HUES6 (cell line): ENCODE measurements at regions not wholly inside any gene's neighbourhood (a gene's known extent, or its start where the extent isn't known, plus 50 kb on each side); places are given as distances from the start of the nearest gene placed in this dataset.

Experiments used
- H3K27ac ChIP-seq: 2 replicates; pipeline ENCODE4 v1.7.0; 2013; ENCODE audit warnings: low read depth, mild to moderate bottlenecking, low read length, inconsistent platforms
- H3K27me3 ChIP-seq: 2 replicates; pipeline ENCODE4 v1.6.1; 2013; ENCODE audit warnings: low read length; ENCODE audit not compliant: control insufficient read depth, insufficient read depth
- H3K36me3 ChIP-seq: 2 replicates; pipeline ENCODE4 v1.6.1; 2013; ENCODE audit warnings: low read length; ENCODE audit not compliant: control insufficient read depth, insufficient read depth
- H3K4me1 ChIP-seq: 2 replicates; pipeline ENCODE4 v1.6.1; 2013; ENCODE audit warnings: low read length; ENCODE audit not compliant: control insufficient read depth, insufficient read depth
- H3K4me3 ChIP-seq: 2 replicates; pipeline ENCODE4 v1.5.1; 2013; ENCODE audit warnings: low read depth, low read length
- H3K9ac ChIP-seq: one replicate; pipeline ENCODE4 v1.6.1; 2013; ENCODE audit warnings: mild to moderate bottlenecking, low read length
- H3K9me3 ChIP-seq: 2 replicates; pipeline ENCODE4 v1.6.1; 2013; ENCODE audit warnings: low read depth, low read length; ENCODE audit not compliant: control insufficient read depth, insufficient read depth

DNA sequence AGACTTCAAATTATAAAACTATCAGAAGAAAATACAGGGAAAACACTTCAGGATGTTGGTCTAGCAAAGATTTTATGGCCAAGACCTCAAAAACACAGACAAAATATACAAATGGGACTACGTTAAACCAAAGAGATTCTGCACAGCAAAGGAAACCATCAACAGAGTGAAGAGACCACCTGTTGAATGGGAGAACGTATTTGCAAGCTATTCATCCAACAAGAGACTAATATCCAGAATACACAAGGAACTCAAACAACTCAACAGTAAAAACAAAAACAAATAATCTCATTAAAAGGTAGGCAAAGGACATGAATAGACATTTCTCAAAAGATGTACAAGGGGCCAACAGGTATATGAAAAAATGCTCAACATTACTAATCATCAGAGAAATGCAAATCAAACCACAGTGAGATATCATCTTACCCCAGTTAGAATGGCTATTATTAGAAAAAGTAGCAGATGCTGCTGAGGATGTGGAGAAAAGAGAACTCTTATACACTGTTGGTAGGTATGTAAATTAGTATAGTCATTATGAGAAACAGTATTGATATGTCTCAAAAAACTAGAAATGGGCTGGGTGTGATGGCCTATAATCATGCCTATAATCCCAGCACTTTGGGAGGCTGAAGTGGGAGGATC lies 112.6 kb downstream of the LRIG2 start:
- Histone ChIP-seq H3K9me3 (peaks cover 7% of the 10 kb centered on the region; the same call in 1 of the 2 replicates), H3K27ac (no peak overlapping the region), H3K4me1 (no peaks in the 10 kb centered on the region), H3K4me3 (no peak overlapping the region), H3K36me3 (no peaks in the 10 kb centered on the region), H3K9ac (no peak overlapping the region), H3K27me3 (no peaks in the 10 kb centered on the region)

DNA sequence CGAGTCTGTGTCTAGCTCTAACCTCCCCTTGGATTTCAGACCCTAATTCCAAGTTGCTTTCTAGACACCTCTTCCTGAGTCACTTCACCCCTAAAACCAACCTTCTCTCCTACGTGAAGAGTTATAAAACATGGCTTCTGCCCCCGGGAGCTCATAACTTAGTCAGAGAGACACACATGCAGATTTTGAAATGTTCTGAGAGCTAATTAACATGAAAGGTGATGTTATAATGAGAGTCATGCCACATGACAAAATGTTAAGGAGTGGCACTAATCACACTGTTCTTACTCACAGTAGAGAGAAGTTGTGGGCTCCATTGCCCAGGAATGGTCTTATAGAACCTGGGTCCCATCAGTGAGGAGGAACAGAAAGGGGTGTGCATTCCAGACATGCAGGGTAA lies 117.1 kb downstream of the LRIG2 start:
- no peak overlapping the region for H3K4me3 ChIP-seq
- H3K9ac ChIP-seq, result no peak overlapping the region
- H3K27me3 ChIP-seq, result no peaks in the 10 kb centered on the region
- no peaks in the 10 kb centered on the region for H3K36me3 ChIP-seq
- peaks cover 5% of the 10 kb centered on the region; the same call in 1 of the 2 replicates for H3K9me3 ChIP-seq
- H3K4me1 ChIP-seq, result no peaks in the 10 kb centered on the region
- no peak overlapping the region for H3K27ac ChIP-seq

DNA sequence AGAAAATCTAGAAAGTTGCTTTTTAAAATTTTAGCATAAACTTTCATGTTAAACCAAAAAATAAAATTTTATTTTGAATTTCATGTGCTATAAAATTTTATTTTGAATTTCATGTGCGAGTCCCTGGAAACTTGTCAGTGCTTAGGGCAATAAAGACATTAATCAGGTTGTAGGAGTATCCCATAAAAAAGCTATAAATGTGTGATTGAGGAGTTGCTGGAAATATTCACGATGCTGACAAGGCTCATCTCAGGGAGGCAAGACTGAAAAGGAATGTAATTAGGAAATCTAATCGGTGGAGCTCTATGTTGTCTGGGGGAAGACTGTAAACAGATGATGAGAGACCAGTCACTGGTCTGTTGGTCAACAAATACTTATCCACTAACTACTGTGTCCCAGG lies 117.9 kb downstream of the LRIG2 start:
- H3K9me3 ChIP-seq, result peaks cover 5% of the 10 kb centered on the region; the same call in 1 of the 2 replicates
- no peak overlapping the region for H3K27ac ChIP-seq
- H3K36me3 ChIP-seq, result no peaks in the 10 kb centered on the region
- no peaks in the 10 kb centered on the region for H3K27me3 ChIP-seq
- no peak overlapping the region for H3K9ac ChIP-seq
- H3K4me3 ChIP-seq, result no peak overlapping the region
- no peaks in the 10 kb centered on the region for H3K4me1 ChIP-seq

DNA sequence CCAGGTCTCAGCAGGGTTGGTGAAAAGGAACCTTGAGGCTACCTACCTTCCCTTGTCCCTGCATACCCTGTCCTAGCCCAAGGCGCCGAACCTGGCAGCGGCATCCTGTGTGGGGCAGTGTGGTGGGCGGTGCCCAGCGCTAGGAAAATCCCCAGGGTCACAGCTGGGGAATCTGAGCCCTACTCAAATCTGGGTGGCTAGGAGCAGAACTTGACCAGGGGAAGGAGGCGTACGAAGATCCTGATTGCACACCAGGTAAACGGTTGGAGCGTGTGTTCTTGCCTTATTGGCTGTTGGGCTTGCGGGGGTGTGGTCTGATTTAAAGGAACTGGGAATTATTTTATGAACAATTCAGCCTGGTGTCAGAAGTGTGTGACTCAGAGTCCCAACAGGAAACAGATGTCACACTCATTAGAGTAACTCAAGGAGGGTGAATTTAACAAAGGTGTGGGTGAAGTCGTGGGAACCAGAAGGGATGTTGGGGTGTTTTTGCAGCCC lies 118.6 kb downstream of the LRIG2 start:
- H3K9me3 ChIP-seq, result peaks cover 5% of the 10 kb centered on the region; the same call in 1 of the 2 replicates
- 0 out of 2 replicates have a peak, but pooled peaks cover 3% of the 10 kb centered on the region for H3K4me1 ChIP-seq
- no peaks in the 10 kb centered on the region for H3K27me3 ChIP-seq
- H3K4me3 ChIP-seq, result no peak overlapping the region
- no peaks in the 10 kb centered on the region for H3K36me3 ChIP-seq
- no peak overlapping the region for H3K27ac ChIP-seq
- no peak overlapping the region for H3K9ac ChIP-seq

DNA sequence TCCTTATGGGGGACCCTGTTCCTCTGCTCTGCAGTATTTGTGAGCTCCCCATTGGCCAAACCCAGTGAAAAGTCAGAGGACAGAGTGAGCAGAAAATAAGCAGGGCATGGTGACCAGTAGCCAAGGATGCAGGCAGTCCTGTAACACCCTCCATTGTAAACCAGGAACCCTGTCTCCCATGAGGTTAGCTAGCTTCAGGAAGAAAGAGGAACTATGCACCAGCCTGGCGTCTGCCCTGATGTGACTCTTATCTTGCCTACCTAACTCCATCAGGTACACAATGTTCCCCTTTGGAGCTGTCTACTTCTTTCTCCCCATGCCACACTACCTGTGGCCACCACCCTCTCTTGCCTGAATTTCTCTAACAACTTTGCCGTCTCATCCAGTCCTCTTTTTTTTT lies 119.2 kb downstream of the LRIG2 start:
- Histone ChIP-seq H3K36me3 (no peaks in the 10 kb centered on the region), H3K27ac (no peak overlapping the region), H3K27me3 (no peaks in the 10 kb centered on the region), H3K4me1 (peaks cover 7% of the 10 kb centered on the region; the same call in 1 of the 2 replicates), H3K4me3 (no peak overlapping the region), H3K9ac (no peak overlapping the region), H3K9me3 (peaks cover 5% of the 10 kb centered on the region; the same call in 1 of the 2 replicates)

DNA sequence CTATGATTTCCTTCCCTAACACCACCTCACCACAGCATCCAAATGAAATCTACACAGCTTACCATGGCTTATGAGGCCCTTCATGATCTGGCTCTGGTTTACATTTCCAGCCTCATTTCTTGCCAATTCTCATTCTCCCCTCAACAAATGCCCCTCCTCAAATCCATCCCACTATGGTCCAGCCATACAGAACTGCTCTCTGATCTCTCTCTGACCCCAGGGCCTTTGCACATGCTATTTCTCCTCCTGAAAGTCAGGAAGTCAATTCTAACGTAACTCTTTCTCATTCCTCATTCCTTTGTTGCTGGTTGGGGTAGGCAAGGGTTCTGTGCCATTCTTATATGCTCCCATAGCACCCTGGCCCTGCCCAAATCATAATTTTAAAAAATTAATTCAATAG lies 120.0 kb downstream of the LRIG2 start:
- Histone ChIP-seq H3K36me3 (no peaks in the 10 kb centered on the region), H3K9ac (no peak overlapping the region), H3K9me3 (peaks cover 5% of the 10 kb centered on the region; the same call in 1 of the 2 replicates), H3K27me3 (no peaks in the 10 kb centered on the region), H3K4me3 (no peak overlapping the region), H3K27ac (no peak overlapping the region), H3K4me1 (peaks cover 11% of the 10 kb centered on the region)

DNA sequence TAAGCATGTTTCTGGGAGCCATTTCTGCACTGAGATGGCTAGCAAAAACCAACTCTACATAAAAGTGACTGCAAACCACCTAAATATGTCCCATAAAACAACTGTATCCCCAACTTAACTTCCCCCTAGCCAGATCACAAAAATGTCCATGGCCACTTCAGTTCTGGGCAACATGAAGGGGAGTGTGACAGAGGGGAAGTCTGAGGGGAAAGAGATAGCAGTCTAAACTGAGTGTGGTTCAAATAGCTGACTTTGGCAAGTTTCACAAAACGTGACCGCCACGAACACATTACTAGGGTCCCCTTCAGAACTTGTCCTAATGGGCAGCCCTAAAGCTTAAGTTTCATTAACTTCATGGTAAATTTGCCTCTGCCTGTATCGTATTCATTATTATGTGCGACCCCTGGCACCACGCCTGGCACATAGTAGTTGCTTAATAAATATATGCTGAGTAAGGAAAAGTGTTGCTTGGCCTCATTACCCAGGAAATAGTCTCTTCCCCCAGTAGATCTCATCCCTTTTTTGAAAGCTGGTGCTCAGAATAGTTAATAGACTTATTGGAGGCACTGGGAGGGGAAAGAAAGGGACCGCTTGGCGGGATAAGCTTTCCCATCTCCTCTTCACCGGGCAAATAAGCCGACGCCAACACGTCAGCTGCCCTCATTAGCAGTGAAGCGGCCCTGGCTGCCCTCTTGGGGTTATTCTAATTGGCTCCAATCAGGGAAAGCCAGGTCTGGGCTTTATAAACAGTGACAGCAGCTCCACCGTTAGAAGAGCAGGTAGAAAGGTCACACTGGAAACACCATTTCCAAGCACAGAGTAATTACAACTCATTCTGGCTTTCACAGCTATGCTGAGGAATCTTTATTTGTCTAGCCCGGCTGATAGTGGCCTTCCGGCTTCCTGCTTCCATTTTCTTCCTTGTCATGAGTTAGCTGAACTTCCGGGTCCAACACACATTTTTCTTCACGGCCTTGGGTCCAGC lies 122.1 kb downstream of the LRIG2 start:
- Histone ChIP-seq H3K9me3 (peaks cover 5% of the 10 kb centered on the region; the same call in 1 of the 2 replicates), H3K9ac (no peak overlapping the region), H3K27me3 (no peaks in the 10 kb centered on the region), H3K27ac (no peak overlapping the region), H3K4me1 (peaks cover 22% of the 10 kb centered on the region), H3K4me3 (no peak overlapping the region), H3K36me3 (no peaks in the 10 kb centered on the region)

DNA sequence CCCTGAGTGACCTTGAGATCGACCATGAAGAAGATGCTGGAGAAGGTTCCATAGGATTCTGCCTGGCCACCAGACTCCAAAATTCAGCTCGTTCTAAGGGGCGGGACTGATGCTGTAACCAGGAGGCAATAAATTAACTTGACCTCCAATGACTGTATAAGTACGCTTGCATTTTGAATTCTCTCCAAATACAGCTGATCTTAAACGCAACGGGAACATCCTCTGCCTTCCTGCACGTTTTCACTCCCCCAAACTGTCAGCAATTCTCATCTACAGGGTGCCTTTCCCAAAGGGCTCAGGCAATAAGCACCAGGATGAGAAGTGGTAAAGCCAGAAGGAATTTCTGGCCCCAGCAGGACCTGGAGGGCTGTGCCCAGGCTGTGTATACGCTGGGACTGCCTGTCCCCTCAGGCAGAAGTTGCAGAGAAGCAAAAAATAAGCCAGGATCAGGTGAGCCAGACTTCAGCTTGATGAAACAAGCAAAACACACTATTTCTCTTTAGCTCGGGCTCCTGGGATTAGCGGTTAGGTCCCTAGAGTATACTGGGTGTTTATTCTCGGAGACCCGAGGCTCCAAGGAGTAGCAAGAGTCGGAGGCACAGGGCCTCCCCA lies 124.8 kb downstream of the LRIG2 start:
- Histone ChIP-seq H3K9ac (no peak overlapping the region), H3K4me3 (no peak overlapping the region), H3K4me1 (peaks cover 34% of the 10 kb centered on the region), H3K27ac (no peak overlapping the region), H3K9me3 (peaks cover 3% of the 10 kb centered on the region; the same call in 1 of the 2 replicates), H3K27me3 (no peaks in the 10 kb centered on the region), H3K36me3 (no peaks in the 10 kb centered on the region)

DNA sequence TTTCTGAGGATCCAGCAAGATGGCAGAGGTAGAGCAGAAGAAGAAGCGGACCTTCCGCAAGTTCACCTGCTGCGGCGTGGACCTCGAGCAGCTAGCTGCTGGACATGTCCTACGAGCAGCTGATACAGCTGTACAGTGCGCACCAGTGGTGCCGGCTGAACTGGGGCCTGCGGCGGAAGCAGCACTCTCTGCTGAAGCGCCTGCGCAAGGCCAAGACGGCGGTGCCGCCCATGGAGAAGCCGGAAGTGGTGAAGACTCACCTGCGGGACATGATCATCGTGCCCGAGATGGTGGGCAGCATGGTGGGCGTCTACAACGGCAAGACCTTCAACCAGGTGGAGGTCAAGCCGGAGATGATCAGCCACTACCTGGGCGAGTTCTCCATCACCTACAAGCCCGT lies 125.8 kb downstream of the LRIG2 start:
- no peak overlapping the region for H3K27ac ChIP-seq
- H3K4me3 ChIP-seq, result no peak overlapping the region
- no peak overlapping the region for H3K9ac ChIP-seq
- H3K36me3 ChIP-seq, result no peaks in the 10 kb centered on the region
- no peaks in the 10 kb centered on the region; the same call in 1 of the 2 replicates for H3K9me3 ChIP-seq
- peaks cover 34% of the 10 kb centered on the region for H3K4me1 ChIP-seq
- H3K27me3 ChIP-seq, result no peaks in the 10 kb centered on the region

DNA sequence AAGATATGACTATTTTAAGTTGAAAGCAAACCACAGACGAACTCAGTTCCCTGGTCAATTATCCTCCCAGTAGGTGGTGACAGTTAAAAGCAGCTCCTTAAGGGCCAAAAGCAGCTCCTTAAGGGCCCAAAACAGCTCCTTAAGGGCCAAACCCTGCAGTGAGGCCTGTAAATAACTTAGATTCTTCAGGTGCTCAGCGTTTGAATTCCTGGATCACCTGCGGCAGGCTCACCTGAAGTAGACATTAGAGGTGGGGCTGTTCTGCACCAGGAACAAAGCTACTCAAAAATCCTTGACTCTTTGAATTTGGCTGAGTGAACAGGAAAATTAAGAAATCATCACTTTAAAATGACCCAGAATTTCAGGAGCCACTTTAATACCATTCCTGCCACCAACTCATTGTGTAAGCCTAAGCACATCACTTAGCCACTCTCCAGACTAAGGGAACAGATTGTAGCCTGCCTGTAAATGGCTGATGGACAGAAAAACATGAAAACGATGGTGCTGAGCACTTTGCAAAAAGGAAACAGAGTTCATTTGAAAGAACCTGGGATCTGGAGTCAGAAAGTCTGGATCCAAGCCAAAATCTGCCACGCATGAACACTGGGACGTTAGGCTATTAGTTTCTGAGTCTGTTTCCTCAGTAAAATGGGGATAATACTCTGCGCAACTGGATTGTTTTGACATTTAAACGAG lies 126.9 kb downstream of the LRIG2 start:
- Histone ChIP-seq H3K36me3 (no peaks in the 10 kb centered on the region), H3K9ac (no peak overlapping the region), H3K27ac (no peak overlapping the region; the same call in 1 of the 2 replicates), H3K4me3 (no peak overlapping the region), H3K9me3 (no peaks in the 10 kb centered on the region; the same call in 1 of the 2 replicates), H3K27me3 (no peaks in the 10 kb centered on the region), H3K4me1 (peaks cover 34% of the 10 kb centered on the region)
